ENCODE measurements at regions not wholly inside any gene's neighbourhood (a gene's known extent, or its start where the extent isn't known, plus 50 kb on each side); places are given as distances from the start of the nearest gene placed in this dataset.

GRCh38 chr2:153360239-153360638 lies 118.3 kb downstream of the RPRM start:
- no peaks in the 10 kb centered on the region for H3K4me1 ChIP-seq (ENCODE audit: control insufficient read depth in 1 of 2, insufficient read depth in 1 of 2, low read depth in 1 of 2, low read length in 1 of 2)
- no peak overlapping the region for H3K4me3 ChIP-seq (ENCODE audit: low read depth in 1 of 2, low read length in 1 of 2)
- H3K9me3 ChIP-seq = no peaks in the 10 kb centered on the region
- H3K27me3 ChIP-seq = no peaks in the 10 kb centered on the region
- H3K36me3 ChIP-seq = no peaks in the 10 kb centered on the region
- TF ChIP-seq CTCF (IDR thresholded peaks at IDR 0.05) = no peak
- H3K27ac ChIP-seq = no peak overlapping the region

DNA sequence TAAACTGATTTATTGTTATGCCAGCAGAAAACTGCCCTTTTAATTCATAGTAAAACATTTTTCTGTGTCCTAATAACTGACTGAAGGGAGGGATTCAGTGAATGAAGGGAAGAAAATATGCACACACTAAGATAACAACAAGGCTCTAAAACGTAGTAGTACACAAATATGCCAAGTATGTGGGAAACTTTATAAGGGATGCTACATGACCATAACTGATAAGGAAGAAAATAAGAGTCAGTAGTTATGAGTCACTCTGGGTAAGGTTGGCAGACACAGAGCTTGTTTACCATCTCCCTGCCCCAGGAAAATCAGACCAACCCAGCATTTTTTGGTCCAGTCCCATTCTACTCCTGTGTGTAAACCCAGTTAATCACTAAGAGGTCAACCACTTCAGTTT lies 124.2 kb downstream of the RPRM start:
- Histone ChIP-seq H3K4me1 (ENCODE audit: control insufficient read depth in 1 of 2, insufficient read depth in 1 of 2, low read depth in 1 of 2, low read length in 1 of 2) (no peaks in the 10 kb centered on the region), H3K4me3 (ENCODE audit: low read depth in 1 of 2, low read length in 1 of 2) (no peak overlapping the region), H3K27me3 (no peaks in the 10 kb centered on the region), H3K36me3 (no peaks in the 10 kb centered on the region), H3K27ac (no peak overlapping the region), H3K9me3 (no peaks in the 10 kb centered on the region)
- TF ChIP-seq CTCF (IDR thresholded peaks at IDR 0.05) = no peak

GRCh38 chr2:153349603-153350002 lies 129.0 kb downstream of the RPRM start:
- no peaks in the 10 kb centered on the region for H3K4me1 ChIP-seq (ENCODE audit: control insufficient read depth in 1 of 2, insufficient read depth in 1 of 2, low read depth in 1 of 2, low read length in 1 of 2)
- TF ChIP-seq CTCF (IDR thresholded peaks at IDR 0.05) = no peak
- no peak overlapping the region for H3K27ac ChIP-seq
- H3K36me3 ChIP-seq = no peaks in the 10 kb centered on the region
- no peak overlapping the region for H3K4me3 ChIP-seq (ENCODE audit: low read depth in 1 of 2, low read length in 1 of 2)
- no peaks in the 10 kb centered on the region for H3K9me3 ChIP-seq
- no peaks in the 10 kb centered on the region for H3K27me3 ChIP-seq

DNA sequence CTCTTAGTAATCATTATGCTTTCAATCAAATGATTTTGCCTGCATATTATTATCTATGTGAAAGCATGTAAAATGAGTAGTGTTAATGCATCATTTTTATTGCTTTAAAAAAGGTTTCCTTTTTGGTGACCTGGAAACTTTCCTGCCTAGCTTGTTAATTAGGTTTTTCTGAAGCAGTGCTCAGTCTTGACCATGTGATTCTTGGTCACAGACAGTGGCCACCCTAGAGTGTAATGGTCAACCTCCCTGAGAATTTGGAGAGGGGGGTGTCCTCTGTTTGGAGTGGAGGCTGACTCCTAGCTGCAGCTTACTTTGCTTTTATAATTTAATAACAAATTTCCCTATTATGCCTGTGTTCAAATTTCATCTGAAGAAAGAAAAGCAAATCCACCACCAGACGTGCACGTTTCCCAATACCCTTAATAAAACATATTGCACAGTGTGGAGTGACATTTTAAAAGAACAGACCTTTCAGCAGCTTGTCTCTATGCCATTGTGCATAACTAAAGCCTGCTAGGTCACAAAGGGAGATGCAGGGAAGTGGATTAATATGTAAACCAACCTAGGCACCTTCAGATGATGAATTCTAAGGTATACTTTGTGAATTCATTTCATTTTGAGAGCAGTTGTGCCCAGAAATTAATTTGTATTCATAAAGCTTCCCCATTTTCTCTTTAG lies 130.6 kb downstream of the RPRM start:
- no peak overlapping the region for H3K4me3 ChIP-seq (ENCODE audit: low read depth in 1 of 2, low read length in 1 of 2)
- H3K36me3 ChIP-seq = no peaks in the 10 kb centered on the region
- TF ChIP-seq CTCF (IDR thresholded peaks at IDR 0.05) = no peak
- no peaks in the 10 kb centered on the region for H3K9me3 ChIP-seq
- no peaks in the 10 kb centered on the region for H3K4me1 ChIP-seq (ENCODE audit: control insufficient read depth in 1 of 2, insufficient read depth in 1 of 2, low read depth in 1 of 2, low read length in 1 of 2)
- no peak overlapping the region for H3K27ac ChIP-seq
- no peaks in the 10 kb centered on the region for H3K27me3 ChIP-seq

DNA sequence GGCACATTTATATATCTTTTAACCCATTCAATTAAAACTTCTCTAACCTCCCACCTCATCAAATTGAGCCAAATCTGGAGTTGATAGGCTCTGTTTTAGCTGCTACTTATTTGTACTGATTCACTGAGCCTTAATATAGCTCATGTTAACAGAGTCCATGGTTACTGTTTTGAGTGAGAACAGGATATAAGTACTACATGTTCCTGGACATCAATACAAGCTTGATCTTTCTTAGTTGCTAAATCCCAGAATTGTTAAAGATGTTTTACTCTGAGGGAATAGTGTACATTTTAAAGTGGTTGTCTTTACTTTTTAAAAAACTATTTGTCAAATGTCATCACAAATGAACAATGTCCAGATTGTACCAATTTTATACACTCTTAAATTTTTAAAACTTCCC lies 157.7 kb downstream of the RPRM start:
- Histone ChIP-seq H3K36me3 (no peaks in the 10 kb centered on the region), H3K4me3 (ENCODE audit: low read depth in 1 of 2, low read length in 1 of 2) (no peak overlapping the region), H3K27ac (no peak overlapping the region), H3K9me3 (no peaks in the 10 kb centered on the region), H3K4me1 (ENCODE audit: control insufficient read depth in 1 of 2, insufficient read depth in 1 of 2, low read depth in 1 of 2, low read length in 1 of 2) (no peaks in the 10 kb centered on the region), H3K27me3 (no peaks in the 10 kb centered on the region)
- TF ChIP-seq CTCF (IDR thresholded peaks at IDR 0.05) = no peak

All from neutrophil (primary cell).